HCT116 (cell line): ENCODE measurements at regions not wholly inside any gene's neighbourhood (a gene's known extent, or its start where the extent isn't known, plus 50 kb on each side); places are given as distances from the start of the nearest gene placed in this dataset.
"Not testable (repeated sequence)": the region's sequence is repeated elsewhere in the genome, so short reads cannot be mapped to it uniquely, and the experiment has no call there.

ENCODE experiments used
- ATAC-seq: fragments of 200-7000 bp; cut with Tn5 transposase; 2 replicates; pipeline ENCODE4 v1.9.1; 2020; ENCODE audit warnings: mild to moderate bottlenecking, moderate library complexity
- BruUV-seq: library from RNA; stranded (reverse); fragments of 400-500 nt; replicated peaks from 2 replicates; lab custom pipeline; 2021; lab: Mats Ljungman, UMichigan
- CTCF ChIA-PET: fragments of 300-600 bp; sonication (Branson Sonifier 250); formaldehyde crosslinking; loops from one replicate; lab custom pipeline; 2021; ENCODE audit warnings: antibody characterized with exemption; lab: Charles Lee
- POLR2A ChIA-PET: fragments of 300-600, 350-600 bp; sonication (Branson Sonifier 250); formaldehyde crosslinking; loops from one replicate; lab custom pipeline; 2021; ENCODE audit warnings: antibody characterized with exemption; lab: Charles Lee
- RAD21 ChIA-PET, 2 experiments: fragments of 300-600 bp; sonication (Branson Sonifier 250); formaldehyde crosslinking; loops; one replicate each; lab custom pipeline; 2023; ENCODE audit warnings: low total read pairs in 2 of 2; ENCODE audit not compliant: uncharacterized antibody in 2 of 2, unreplicated experiment in 2 of 2, low non-redundant PET in 1 of 2; lab: Charles Lee
- DNase-seq: peaks from one replicate; pipeline ENCODE4 v3.0.0-alpha.2; 2010; ENCODE audit warnings: low read depth, low spot score
- H2AFZ ChIP-seq: fragments of 200-600 bp; shearing (Covaris generic), sonication (generic); 2 replicates; pipeline ENCODE4 v1.6.1; 2017; ENCODE audit warnings: low read depth, mixed run types, mixed read lengths, antibody characterized with exemption, low read length; ENCODE audit not compliant: poor library complexity, severe bottlenecking
- H3K27ac ChIP-seq: 2 replicates; pipeline ENCODE4 v1.5.1; 2012; ENCODE audit warnings: low read depth, low read length
- H3K27me3 ChIP-seq: fragments of 200-600 bp; sonication (generic); 2 replicates; pipeline ENCODE4 v1.6.1; 2016; ENCODE audit warnings: mixed run types, low read length, mixed read lengths; ENCODE audit not compliant: insufficient read depth
- H3K36me3 ChIP-seq, 2 experiments: fragments of 200-500 bp in 1 of 2; fragments of 200-600 bp in 1 of 2; sonication (Bioruptor generic) in 1 of 2; sonication (generic) in 1 of 2; 2 replicates each; pipeline versions ENCODE4 v1.5.1 to v1.6.1; 2014 to 2016; ENCODE audit warnings: low read length in 2 of 2, inconsistent platforms in 1 of 2, mixed read lengths in 1 of 2, mixed run types in 1 of 2; ENCODE audit not compliant: insufficient read depth in 2 of 2, control insufficient read depth in 1 of 2
- H3K4me1 ChIP-seq, 2 experiments: fragments of 200-600 bp in 1 of 2; sonication (generic) in 1 of 2; 2 replicates each; pipeline versions ENCODE4 v1.5.1 to v1.6.1; 2012 to 2017; ENCODE audit warnings: low read length in 2 of 2, inconsistent platforms in 1 of 2, mild to moderate bottlenecking in 1 of 2, mixed read lengths in 1 of 2, mixed run types in 1 of 2, moderate library complexity in 1 of 2; ENCODE audit not compliant: insufficient read depth in 2 of 2, control insufficient read depth in 1 of 2
- H3K4me2 ChIP-seq: fragments of 200-600 bp; sonication (generic); 2 replicates; pipeline ENCODE4 v1.6.1; 2017; ENCODE audit warnings: mixed run types, low read length, mixed read lengths
- H3K4me3 ChIP-seq, 2 experiments: fragments of 200-600 bp in 1 of 2; sonication (generic) in 1 of 2; replicated peaks in 1 of 2; 2 replicates each; pipeline ENCODE4 v1.5.1; 2011 to 2016; ENCODE audit warnings: low read length in 2 of 2, control low read depth in 1 of 2, low read depth in 1 of 2, mild to moderate bottlenecking in 1 of 2, mixed read lengths in 1 of 2, mixed run types in 1 of 2
- H3K79me2 ChIP-seq: fragments of 200-600 bp; sonication (generic); 2 replicates; pipeline ENCODE4 v1.6.1; 2017; ENCODE audit warnings: mild to moderate bottlenecking, mixed run types, low read length, moderate library complexity, mixed read lengths; ENCODE audit not compliant: insufficient read depth
- H3K9ac ChIP-seq: fragments of 200-600 bp; sonication (generic); 2 replicates; pipeline ENCODE4 v1.6.1; 2016; ENCODE audit warnings: low read length, mixed read lengths
- H3K9me2 ChIP-seq: fragments of 200-600 bp; sonication (generic), shearing (Covaris generic); 2 replicates; pipeline ENCODE4 v1.6.1; 2017; ENCODE audit warnings: mixed run types, mild to moderate bottlenecking, moderate library complexity; ENCODE audit not compliant: insufficient read depth
- H3K9me3 ChIP-seq, 2 experiments: fragments of 200-500 bp in 1 of 2; fragments of 200-600 bp in 1 of 2; sonication (Bioruptor generic) in 1 of 2; sonication (generic) in 1 of 2; 2 replicates each; pipeline ENCODE4 v1.6.1; 2014 to 2017; ENCODE audit warnings: low read length in 2 of 2, mixed read lengths in 2 of 2, inconsistent platforms in 1 of 2, low read depth in 1 of 2, mild to moderate bottlenecking in 1 of 2, mixed run types in 1 of 2, moderate library complexity in 1 of 2; ENCODE audit not compliant: control insufficient read depth in 1 of 2, insufficient read depth in 1 of 2
- H4K20me1 ChIP-seq: fragments of 200-600 bp; sonication (generic), shearing (Covaris generic); 2 replicates; pipeline ENCODE4 v1.6.1; 2017; ENCODE audit warnings: mixed run types, mild to moderate bottlenecking, moderate library complexity; ENCODE audit not compliant: insufficient read depth
- ATF3 ChIP-seq: IDR thresholded peaks from 2 replicates; pipeline ENCODE4 v1.6.1; 2012
- CBX3 ChIP-seq: IDR thresholded peaks from 2 replicates; pipeline ENCODE4 v1.6.1; 2012; ENCODE audit warnings: low read depth
- CTCF ChIP-seq, 3 experiments: fragments of 200-600 bp in 1 of 3; sonication (generic) in 1 of 3; IDR thresholded peaks in 2 of 3; conservative IDR thresholded peaks in 1 of 3; 2 replicates each; pipeline ENCODE4 v1.5.1; 2012 to 2017; ENCODE audit warnings: low read depth in 2 of 3, low read length in 2 of 3, antibody characterized with exemption in 1 of 3, borderline replicate concordance in 1 of 3, control low read depth in 1 of 3, mild to moderate bottlenecking in 1 of 3, mixed read lengths in 1 of 3, mixed run types in 1 of 3, moderate library complexity in 1 of 3; ENCODE audit not compliant: insufficient read depth in 1 of 3
- EGR1 ChIP-seq: IDR thresholded peaks from 2 replicates; pipeline ENCODE4 v1.6.1; 2012; ENCODE audit warnings: low read depth
- ELF1 ChIP-seq: IDR thresholded peaks from 2 replicates; pipeline ENCODE4 v1.6.1; 2012; ENCODE audit warnings: low read depth, borderline replicate concordance
- EZH2 ChIP-seq: fragments of 200-600 bp; sonication (generic); IDR thresholded peaks from 2 replicates; pipeline ENCODE4 v1.6.1; 2017; ENCODE audit warnings: antibody characterized with exemption, mixed run types
- MAX ChIP-seq: IDR thresholded peaks from 2 replicates; pipeline ENCODE4 v1.6.1; 2012
- POLR2AphosphoS5 ChIP-seq: IDR thresholded peaks from 2 replicates; pipeline ENCODE4 v1.6.1; 2011; ENCODE audit warnings: mild to moderate bottlenecking, low read depth, low read length, moderate library complexity
- RAD21 ChIP-seq: IDR thresholded peaks from 2 replicates; pipeline ENCODE4 v1.6.1; 2012; ENCODE audit warnings: low read depth, mild to moderate bottlenecking
- REST ChIP-seq: IDR thresholded peaks from 2 replicates; pipeline ENCODE4 v1.6.1; 2012; ENCODE audit warnings: low read depth
- YY1 ChIP-seq: IDR thresholded peaks from 2 replicates; pipeline ENCODE4 v1.6.1; 2011; ENCODE audit warnings: low read length, low read depth, moderate library complexity, mild to moderate bottlenecking; ENCODE audit not compliant: insufficient replicate concordance; ENCODE audit errors: extremely low read depth
- ZBTB33 ChIP-seq: IDR thresholded peaks from 2 replicates; pipeline ENCODE4 v1.6.1; 2011; ENCODE audit warnings: mild to moderate bottlenecking, low read length, moderate library complexity; ENCODE audit not compliant: insufficient replicate concordance; ENCODE audit errors: extremely low read depth
- intact Hi-C: fragments of 100-400 bp; cut with micrococcal nuclease; formaldehyde crosslinking; loops from 2 replicates; pipeline ENCODE4 v1.10.0; 2022

- POLR2A ChIA-PET, result not testable (repeated sequence)
- H3K4me3 ChIP-seq, result peak overlapping the region; percentile 32 to 46
Measured at GRCh38 chr12:70013016-70013415, 188.0 kb downstream of the MYRFL start.

GRCh38 chr12:70028515-70028914 lies 203.5 kb downstream of the MYRFL start:
- Histone ChIP-seq H3K9me2 (no peaks in the 10 kb centered on the region), H3K4me2 (no peak overlapping the region)
- intact Hi-C loops, result no loop called here
- TF ChIP-seq MAX (no peak), CBX3 (no peak), REST (no peak), RAD21 (no peak), EGR1 (no peak), ZBTB33 (no peak), YY1 (no peak), POLR2AphosphoS5 (no peak), ATF3 (no peak), EZH2 (no peak), ELF1 (no peak), CTCF (IDR thresholded peaks at IDR 0.05 in 2 of 3, conservative IDR thresholded peaks at IDR 0.05 in 1 of 3; ENCODE audit: borderline replicate concordance in 1 of 3, insufficient read depth in 1 of 3, low read depth in 2 of 3, low read length in 2 of 3) (no peak)

More at GRCh38 chr12:70013016-70013415, 188.0 kb downstream of the MYRFL start:
- H3K27ac ChIP-seq, CTCF ChIA-PET, H3K9me3 ChIP-seq, H3K79me2 ChIP-seq, H4K20me1 ChIP-seq, DNase-seq, H3K27me3 ChIP-seq, RAD21 ChIA-PET, H3K4me1 ChIP-seq, H3K36me3 ChIP-seq, BruUV-seq, H3K9me2 ChIP-seq, intact Hi-C loops: not testable (repeated sequence)
- H2AFZ ChIP-seq, result peak overlapping the region; percentile 99
- peak; percentile 46; the same call in 1 of the 2 replicates for ATAC-seq
- H3K4me2 ChIP-seq, result peak overlapping the region; percentile 64
- H3K9ac ChIP-seq, result peak overlapping the region; percentile 24

More at GRCh38 chr12:70028515-70028914, 203.5 kb downstream of the MYRFL start:
- Histone ChIP-seq H3K27ac (no peak overlapping the region), H3K4me3 (no peak overlapping the region), H4K20me1 (no peaks in the 10 kb centered on the region), H3K9me3 (no peaks in the 10 kb centered on the region), H3K79me2 (no peaks in the 10 kb centered on the region), H2AFZ (no peak overlapping the region), H3K27me3 (no peaks in the 10 kb centered on the region), H3K4me1 (no peaks in the 10 kb centered on the region), H3K36me3 (no peaks in the 10 kb centered on the region), H3K9ac (no peak overlapping the region)
- POLR2A ChIA-PET, result no interaction called here
- RAD21 ChIA-PET, result no interaction called here
- CTCF ChIA-PET, result no interaction called here
- no peak for ATAC-seq
- DNase-seq, result no peak
- no TSS peak for BruUV-seq
